GM06990 (cell line): ENCODE measurements at regions not wholly inside any gene's neighbourhood (a gene's known extent, or its start where the extent isn't known, plus 50 kb on each side); places are given as distances from the start of the nearest gene placed in this dataset.

Experiments
- DNase-seq: peaks from one replicate; pipeline ENCODE4 v3.0.0-alpha.2; 2011; ENCODE audit not compliant: insufficient read length; ENCODE audit errors: extremely low read depth
- H3K27me3 ChIP-seq: replicated peaks from 2 replicates; pipeline ENCODE4 v1.6.0; 2011; ENCODE audit warnings: low read length; ENCODE audit not compliant: control insufficient read depth, insufficient read depth
- H3K36me3 ChIP-seq: 2 replicates; pipeline ENCODE4 v1.5.1; 2011; ENCODE audit warnings: low read length; ENCODE audit not compliant: control insufficient read depth, insufficient read depth
- H3K4me3 ChIP-seq: replicated peaks from 2 replicates; pipeline ENCODE4 v1.5.1; 2011; ENCODE audit warnings: low read depth, mild to moderate bottlenecking, control low read depth, low read length
- CTCF ChIP-seq: IDR thresholded peaks from 2 replicates; pipeline ENCODE4 v1.5.1; 2011; ENCODE audit warnings: low read length, control low read depth, mild to moderate bottlenecking, inconsistent platforms; ENCODE audit not compliant: insufficient read depth, poor library complexity, severe bottlenecking

- TF ChIP-seq CTCF, result no peak
- H3K36me3 ChIP-seq, result no peaks in the 10 kb centered on the region
- no peak overlapping the region for H3K4me3 ChIP-seq
- DNase-seq, result no peak
- H3K27me3 ChIP-seq, result no peaks in the 10 kb centered on the region
Measured at GRCh38 chr7:46123756-46124343, 202.8 kb upstream of the IGFBP3 start.

- Histone ChIP-seq H3K4me3 (no peak overlapping the region), H3K36me3 (no peaks in the 10 kb centered on the region), H3K27me3 (no peaks in the 10 kb centered on the region)
- DNase-seq, result no peak
- no peak for TF ChIP-seq CTCF
Measured at GRCh38 chr7:46115410-46115809, 194.3 kb upstream of the IGFBP3 start.

GRCh38 chr7:46109437-46109836 is 188.4 kb upstream of the IGFBP3 start:
- Histone ChIP-seq H3K4me3 (no peak overlapping the region), H3K27me3 (no peaks in the 10 kb centered on the region; the same call in 1 of the 2 replicates), H3K36me3 (no peaks in the 10 kb centered on the region)
- DNase-seq, result no peak
- TF ChIP-seq CTCF, result no peak

GRCh38 chr7:46108272-46108671 is 187.2 kb upstream of the IGFBP3 start:
- no peak for DNase-seq
- no peak for TF ChIP-seq CTCF
- Histone ChIP-seq H3K27me3 (no peaks in the 10 kb centered on the region; the same call in 1 of the 2 replicates), H3K36me3 (no peaks in the 10 kb centered on the region), H3K4me3 (no peak overlapping the region)

- H3K27me3 ChIP-seq, result no peaks in the 10 kb centered on the region; the same call in 1 of the 2 replicates
- no peaks in the 10 kb centered on the region for H3K36me3 ChIP-seq
- H3K4me3 ChIP-seq, result no peak overlapping the region
- no peak for TF ChIP-seq CTCF
- DNase-seq, result no peak
Measured at GRCh38 chr7:46107610-46108217, 186.6 kb upstream of the IGFBP3 start.
